ENCODE measurements at regions not wholly inside any gene's neighbourhood (a gene's known extent, or its start where the extent isn't known, plus 50 kb on each side); places are given as distances from the start of the nearest gene placed in this dataset.

- TF ChIP-seq CTCF (conservative IDR thresholded peaks at IDR 0.05; ENCODE audit: low read depth, low read length) (no peak), EZH2 (IDR thresholded peaks at IDR 0.05; ENCODE audit: borderline replicate concordance, low read depth, low read length, poor library complexity, severe bottlenecking) (no peak)
These were observed 345.8 kb downstream of the SOCS6 start for GRCh38 chr18:70634576-70635147.

Data from A673 (cell line).